DMS79 treated with DMSO at 0.1 percent for 48 hours (cell line): ENCODE measurements at regions not wholly inside any gene's neighbourhood (a gene's known extent, or its start where the extent isn't known, plus 50 kb on each side); places are given as distances from the start of the nearest gene placed in this dataset.

Experiments used
- DNase-seq: peaks from one replicate; lab custom pipeline; 2025; lab: John Stamatoyannopoulos, UW

DNA sequence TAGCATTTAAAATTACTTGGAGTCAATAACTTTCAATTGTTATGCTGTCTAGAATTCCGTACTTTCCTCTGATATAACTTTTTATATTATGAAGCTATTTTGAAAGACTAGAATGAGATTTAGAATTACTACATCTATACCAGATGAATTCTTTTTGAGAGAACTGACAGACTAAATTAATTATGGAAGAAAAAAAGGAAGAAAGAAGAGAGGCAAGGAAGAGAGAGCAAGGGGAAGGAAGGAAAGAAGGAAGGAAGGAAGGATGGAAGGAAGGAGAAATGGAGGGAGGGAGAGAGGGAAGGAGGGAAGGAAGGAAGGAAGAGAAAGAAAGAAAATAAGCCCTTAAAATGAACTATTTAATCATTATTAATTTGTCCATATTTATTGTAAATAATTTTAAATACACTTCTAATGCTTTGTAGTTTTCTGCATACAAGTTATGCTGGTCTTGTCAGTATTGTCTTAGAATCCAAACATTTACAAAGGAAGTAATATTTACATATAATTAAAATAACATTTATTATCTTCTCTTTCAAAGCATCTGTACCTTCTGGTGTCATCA lies 280.4 kb upstream of the HSF2 start:
- DNase-seq: no peak

DNA sequence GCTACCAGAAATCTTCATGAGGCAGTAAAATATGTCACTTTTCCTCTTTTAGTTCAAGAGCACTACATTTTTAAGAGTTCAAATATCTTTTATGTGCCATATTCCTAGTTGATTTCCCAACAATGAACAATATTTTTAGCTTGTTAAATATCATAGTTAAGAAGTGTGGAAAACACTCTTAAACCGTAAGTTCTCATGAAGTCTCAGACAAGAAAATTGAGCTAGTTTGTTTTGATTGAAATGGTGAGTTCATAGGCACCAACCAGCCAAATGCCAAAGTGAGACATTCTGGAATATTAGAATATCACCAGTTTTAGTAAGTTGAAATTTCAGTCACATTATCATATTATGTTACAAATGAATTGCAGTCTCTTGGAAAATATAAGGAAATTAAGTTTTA lies 277.2 kb upstream of the HSF2 start:
- no peak for DNase-seq

DNA sequence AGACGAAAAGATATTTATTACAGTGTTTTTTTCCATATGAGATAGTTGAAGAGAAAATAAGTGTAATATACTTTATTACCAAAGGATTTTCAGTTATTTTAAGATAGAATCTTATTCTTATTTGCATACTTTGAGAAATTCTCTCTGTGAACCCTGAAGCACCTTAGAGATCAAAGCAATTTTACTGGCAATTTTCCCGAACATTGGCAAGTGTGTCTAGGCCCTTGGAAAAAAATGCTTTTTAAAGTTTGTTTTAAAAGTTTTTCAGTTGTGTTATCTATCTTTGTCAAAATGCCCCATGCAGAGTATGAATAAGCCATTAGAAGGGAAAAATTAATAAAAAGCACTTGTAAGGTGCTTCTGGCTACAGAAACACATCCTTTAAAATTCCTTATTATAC lies 276.8 kb upstream of the HSF2 start:
- no peak for DNase-seq

DNA sequence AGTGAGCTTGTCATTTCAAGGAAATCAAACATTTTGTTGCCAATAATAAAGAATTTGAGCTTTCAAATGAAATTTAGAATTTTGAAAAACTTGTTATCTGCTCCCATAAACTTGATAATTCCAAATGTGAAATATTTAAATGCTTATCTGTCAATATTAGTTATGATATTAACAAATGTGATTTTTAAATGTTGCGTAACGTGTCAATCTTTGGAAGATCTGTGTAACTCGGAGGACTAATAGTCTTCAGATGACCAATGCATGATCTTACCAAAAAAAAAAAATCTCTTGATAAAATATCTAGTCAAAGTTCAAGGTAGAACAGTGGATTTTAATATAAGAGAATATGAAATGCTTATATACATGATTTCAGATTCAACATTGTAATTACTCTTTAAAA lies 274.5 kb upstream of the HSF2 start:
- no peak for DNase-seq

DNA sequence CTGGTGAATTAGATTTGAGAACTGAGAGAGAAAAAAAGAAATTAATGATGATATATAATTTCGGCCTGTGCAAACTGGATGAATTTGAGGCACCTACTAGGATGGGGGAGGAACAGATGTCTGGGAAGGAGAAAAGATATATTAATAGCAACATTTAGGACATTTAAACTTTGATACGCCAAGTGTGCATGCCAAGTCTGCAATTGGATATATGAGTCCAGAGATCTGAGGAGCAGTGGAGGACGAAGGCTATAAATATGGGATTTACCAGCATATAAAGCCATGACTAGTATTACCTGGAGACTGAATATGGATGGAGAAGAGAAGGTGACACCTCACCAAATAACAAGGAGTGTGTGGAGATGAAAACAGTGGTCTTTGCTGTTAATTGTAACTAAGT lies 272.6 kb upstream of the HSF2 start:
- no peak for DNase-seq

DNA sequence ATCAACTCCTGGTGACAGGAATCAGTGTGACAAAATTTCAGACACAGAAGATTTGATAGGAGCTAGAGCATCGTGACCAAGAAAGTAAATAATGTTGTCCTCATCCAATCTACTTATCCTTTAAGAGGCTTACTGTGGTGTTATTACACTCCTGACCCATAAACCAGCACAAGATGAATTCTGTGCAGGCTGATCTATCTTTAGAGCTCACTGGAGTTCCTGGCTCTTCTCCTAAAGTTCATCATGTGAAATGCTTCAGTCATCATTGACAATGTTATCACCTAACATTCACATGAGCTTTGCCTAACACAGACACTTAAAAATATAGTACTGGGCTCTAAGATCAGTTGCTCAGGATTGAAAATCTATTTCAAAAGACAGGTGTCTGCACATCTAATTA lies 271.0 kb upstream of the HSF2 start:
- no peak for DNase-seq

DNA sequence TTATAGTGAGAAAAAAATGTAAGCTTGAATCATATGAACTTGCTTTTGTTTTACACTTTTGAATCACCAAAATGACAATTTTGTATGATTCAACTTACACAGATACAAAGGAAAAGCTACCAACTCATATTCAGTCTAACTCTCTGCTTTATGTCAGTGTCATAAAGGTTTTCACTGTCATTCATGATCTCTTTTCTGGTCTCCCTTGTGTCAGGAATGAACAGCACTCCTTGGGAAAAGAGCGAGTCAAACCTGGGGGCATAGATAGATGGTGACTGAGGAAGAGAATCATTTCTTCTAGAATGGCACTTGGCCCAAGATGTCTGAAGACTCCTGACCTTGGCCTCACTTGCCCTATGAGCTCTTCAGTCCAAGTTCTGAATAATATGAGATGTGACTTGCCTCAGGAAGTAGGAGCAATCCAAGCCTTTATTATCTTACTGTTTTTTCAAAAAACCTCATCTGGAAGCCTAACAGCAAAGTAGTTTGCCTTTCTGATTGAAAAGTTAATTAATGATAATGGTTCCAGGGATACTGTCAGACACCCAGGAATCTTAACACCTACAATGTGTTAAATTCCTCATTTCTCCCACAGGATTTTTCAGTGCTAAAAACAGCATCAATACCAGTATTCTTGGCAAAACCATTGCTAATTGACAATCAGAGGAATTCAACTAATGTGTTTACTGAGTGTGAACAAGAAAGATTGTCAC lies 270.0 kb upstream of the HSF2 start:
- DNase-seq: no peak

DNA sequence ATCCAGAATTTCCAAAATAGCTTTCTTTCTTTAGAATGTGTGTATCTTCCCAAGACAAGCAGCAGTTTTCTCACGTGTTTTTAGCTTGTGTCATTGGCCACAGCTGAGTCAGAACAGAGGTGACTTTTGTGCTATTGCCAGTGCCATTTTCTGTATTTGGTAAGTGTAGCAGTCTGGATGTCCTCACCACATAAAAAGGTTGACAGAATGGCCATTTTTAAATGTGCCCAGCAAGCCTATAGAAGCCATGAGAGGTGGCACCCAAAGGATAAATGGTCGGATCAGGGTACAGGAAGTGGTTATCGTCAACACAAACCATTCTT lies 269.5 kb upstream of the HSF2 start:
- no peak for DNase-seq

DNA sequence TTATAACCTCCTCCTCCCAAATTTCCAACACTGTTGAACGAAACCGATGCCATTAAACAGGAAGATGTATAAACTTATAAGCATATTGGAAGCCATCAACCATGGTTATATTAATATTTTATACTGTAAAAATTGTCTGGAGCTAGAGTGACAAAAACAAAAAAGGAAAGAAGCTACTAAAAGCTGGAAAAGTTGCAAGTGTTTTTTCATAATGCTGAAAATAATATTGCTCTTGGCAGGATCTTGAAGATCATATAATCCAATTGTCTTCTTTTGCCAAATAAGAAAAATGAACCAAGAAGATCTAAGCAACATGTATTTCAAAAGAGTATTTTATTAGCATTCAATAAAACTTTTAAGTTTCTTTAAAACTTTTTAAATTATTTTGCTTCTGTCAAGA lies 268.9 kb upstream of the HSF2 start:
- no peak for DNase-seq

DNA sequence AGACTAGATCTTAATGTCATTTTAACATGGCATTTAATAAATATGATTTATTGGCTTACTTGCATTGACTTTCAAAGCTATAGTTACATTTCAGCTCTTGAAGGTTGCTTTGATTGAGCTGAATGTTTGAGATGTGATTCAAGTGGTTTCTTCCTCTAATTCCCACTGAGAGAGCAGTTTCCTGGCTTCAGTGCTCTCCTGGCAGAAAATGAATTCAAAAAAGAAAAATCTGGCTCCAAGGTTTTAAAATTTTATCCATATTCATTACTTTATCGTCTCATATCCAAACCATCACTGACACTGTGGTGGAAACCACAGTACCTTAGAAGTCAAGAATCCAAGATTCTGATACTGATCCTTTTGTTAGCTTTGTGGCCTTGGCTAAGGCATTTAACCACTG lies 263.1 kb upstream of the HSF2 start:
- no peak for DNase-seq

DNA sequence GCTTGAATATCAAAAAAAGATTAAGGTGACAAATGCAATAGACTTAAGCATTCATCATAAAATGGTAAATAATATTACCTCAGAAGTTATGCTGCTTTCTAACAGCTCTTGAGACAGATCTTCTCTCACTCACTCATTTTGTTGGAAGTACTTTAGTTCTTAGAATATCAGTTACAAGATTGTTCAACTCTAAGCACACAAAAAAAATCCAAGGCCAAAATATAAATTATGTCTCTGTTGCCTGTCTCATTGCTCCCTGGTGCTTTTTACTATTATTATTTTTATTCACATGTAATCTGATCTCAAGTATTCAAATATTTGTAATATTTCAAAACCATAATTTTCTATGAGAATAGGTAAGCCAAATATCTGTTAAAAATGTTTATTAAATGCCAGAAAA lies 259.4 kb upstream of the HSF2 start:
- DNase-seq: no peak

DNA sequence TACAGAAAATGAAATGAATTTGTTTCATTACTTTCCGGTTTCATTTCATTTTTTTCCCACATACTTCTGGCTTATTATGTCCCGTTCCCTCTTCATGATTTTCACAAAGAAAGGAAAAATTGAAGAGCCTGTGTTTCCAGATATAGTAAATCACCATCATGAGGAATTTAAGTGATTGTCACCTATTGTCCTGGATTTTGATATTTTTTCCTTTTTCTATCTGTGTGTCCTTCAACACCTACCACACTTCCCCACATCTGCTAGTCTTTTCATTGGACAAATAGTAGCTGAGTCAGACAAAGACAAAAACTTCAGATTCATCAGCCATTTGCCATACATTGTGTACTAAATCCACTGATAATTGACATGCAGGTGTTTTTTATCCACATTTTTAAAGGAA lies 258.2 kb upstream of the HSF2 start:
- DNase-seq: no peak

DNA sequence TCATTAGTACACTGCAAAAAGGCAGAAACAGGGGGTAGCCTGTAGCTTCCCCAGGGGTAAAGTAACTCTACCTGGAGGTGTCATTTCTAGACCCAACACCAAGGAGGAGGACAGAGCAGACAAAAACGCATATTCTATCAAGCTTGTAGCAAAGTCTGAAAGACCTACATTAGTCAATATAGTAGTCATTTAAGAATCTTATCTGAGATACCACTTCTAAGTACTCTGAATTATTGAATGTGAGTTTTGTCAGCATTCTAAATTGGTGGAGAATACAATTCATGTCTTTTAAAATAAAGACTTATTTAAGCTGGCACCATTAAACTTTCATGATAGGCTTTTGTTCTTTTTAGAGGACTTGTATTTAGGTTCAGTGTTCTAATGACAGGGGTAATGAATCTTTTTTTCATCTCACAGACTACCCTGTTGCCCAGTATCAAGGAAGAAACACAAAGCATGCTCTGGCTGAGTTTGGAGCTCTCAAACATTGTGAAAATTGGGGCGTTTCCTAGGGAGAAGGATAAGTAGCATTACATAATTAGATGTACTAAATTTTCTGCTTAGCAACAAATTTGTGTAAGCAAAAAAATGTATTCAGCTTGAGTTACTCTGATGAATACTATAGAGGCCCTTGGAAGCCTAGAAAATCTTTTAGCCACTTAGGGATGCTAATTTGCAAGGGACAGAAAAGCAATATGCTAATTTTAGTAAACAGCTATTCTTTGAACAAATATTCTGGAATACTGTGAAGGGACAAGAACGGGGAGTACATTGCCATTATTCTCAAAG lies 255.4 kb upstream of the HSF2 start:
- DNase-seq: no peak

DNA sequence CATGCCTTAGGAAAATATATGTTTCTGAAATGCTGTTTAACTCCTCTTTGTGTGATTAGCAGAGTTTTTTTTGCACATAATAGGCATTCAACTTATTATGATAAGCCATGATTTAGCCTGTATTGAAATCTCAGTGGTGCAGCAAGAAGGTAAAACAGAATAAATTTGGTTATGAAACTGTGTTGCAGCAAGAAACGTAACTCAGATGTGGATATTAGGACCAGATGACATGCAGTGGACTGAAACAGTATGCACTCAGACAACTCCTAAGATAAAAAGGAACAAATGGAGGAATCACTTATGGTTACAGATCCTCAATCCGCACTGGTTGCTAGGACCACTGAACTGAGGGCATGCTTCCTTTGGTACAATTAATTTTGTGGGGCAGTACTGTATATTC lies 254.2 kb upstream of the HSF2 start:
- no peak for DNase-seq

DNA sequence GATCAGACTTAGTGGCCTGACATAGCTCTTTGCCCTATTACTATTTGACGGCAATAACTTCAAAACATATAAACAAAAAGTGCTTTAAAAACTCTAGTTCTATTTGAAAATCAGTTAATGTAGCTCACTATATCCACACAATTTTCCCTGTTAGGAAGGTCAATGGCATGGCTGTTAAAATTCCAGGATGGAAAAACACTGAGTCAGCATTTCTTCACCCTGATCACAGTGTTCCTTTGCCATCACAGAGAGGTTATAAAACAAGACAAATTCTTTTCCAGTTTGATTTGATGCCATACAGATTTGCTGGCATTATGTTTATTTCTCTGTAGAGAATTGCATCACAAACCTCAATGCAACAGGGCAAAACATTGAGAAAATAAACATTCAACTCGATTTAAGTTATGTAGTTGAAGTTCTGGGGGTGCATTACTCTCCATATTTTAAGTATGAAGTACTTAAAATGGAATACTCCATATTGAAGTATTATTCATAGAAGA lies 253.7 kb upstream of the HSF2 start:
- no peak for DNase-seq

DNA sequence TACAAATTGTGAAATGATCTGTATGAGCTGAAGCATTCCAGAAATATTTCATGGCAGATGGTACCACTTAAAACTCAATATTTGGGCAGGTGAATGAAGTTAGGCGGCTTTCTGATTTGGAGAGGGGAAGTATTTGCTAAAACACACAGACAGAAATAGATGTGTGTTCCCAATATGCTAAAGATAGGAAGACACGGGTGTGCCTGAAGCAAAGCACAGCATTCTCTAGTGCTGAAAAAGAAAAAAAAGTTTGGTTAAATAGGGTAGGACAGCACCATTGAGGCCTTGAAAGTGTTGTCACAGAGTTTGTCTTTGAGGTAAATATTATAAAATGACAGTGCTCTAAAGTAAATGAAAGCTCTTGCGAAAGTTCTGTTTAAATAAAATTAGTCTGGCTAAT lies 252.2 kb upstream of the HSF2 start:
- no peak for DNase-seq

DNA sequence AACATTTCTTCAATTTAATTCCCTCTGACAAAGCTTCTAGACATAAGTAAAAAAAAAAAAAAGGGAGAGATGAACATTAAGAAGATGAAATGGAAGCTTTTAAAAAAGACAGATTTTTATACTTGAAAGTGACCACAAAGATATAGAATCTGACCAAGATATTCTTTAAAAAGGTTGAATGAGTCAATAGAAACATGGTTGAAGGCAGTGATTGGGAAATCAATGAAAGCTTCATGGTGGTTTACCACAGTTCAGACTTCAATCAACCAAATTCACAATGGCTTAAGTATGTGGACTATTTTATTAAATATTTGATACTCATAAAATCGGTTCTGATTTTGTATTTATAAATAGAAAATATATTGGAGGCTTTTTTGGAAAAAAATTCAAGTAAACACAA lies 248.4 kb upstream of the HSF2 start:
- DNase-seq: no peak

DNA sequence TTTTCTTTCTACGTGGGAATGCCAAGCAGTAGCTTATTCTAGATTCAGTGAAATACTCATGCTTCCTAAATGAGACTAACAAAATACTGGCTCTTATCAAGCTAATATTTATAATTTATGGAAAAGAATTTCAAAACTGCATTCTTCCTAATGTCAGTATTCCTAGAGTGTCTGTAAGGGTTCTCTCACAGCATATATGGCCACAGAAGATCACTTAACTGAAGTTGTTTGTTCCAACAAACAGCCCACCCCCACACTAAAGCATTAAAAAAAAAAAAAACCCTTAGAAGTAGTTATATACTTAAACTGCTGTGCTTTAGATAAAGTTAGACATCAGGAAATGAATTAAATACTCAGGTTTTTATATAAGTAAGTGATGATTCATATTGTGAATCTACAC lies 247.7 kb upstream of the HSF2 start:
- no peak for DNase-seq

DNA sequence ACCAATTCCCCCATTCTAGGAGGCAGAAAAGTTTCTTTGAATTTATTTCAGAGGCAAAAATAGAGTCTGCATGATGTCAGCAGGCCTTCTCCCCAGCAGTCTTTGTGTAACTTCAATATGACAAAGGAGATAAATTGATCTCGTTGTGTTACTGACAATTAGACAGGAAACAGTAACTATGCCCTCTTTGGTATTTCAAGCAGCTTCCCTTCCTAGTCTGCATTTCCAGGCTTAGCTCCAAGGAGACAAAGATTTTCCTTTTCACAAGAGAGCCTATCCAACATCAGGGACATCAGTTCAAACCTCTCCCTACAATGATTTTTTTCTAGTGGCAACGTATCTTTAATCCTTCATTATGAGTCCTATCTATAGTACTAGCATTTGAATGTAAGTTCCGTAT lies 245.9 kb upstream of the HSF2 start:
- DNase-seq: no peak

DNA sequence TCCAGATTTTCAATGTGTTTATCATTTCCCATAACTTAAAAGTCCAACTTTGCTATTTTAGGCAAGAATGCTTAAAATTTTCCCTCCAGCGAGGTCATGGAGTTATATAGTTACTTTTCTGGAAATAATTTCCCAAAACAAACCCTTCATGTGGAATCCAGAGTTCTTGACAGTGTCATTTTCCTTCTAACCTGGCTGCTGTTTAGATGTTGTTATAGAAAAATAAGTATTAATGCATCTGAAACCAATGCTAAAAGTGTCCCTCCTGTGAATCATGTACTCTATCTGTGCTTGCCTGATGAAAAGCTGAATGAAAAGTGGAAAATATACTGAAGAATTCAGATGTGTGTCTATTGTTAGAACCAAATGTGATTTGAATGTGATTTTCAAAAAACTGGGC lies 245.3 kb upstream of the HSF2 start:
- no peak for DNase-seq

DNA sequence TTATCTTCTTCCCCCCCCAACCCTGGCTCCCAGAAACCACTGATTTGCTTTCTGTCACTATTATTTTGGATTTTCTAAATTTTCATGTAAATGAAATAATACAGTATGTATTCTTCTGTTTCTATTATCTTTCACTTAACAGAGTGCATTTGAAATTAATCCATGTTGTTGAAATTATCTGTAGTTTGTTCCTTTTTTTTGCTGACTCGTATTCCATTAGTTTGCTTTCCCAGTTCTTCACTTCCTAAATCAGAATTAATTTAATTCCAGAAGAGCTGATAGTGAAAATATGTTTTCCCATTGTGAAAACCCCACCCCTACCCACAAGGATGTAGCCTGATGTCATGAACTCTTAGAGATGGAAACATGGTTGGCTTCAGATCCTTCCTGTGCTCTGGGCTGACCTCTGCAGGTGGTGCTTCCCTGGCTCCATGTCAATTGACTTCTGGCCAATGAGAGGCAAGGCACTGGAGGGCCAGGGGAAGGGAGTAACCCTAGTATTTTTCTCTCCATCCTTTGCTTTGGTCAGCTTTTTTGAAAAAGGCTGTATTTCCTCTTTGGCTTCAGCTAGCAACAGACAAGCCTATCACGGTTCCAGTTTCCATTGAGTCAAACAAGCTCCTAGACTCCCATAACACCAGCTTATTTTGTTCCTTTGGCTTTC lies 244.4 kb upstream of the HSF2 start:
- DNase-seq: no peak

DNA sequence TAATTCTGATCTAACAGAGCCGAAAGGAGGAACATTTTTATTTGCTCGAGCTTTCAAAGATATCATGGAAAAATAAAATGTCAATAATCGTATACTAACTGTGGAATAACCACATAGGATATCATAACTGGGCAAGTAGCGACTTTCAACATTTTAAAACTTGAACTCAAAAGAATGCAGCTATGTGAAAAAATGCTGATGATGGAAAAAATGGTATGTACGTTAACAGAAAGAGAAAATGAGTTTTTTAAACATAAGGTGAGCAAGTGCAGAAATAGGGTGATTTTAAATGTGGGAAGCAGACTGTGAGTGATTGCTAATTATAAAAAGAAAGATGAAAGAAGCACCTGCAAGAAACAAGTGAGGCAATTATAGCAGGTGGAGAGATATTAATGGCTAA lies 238.3 kb upstream of the HSF2 start:
- no peak for DNase-seq

DNA sequence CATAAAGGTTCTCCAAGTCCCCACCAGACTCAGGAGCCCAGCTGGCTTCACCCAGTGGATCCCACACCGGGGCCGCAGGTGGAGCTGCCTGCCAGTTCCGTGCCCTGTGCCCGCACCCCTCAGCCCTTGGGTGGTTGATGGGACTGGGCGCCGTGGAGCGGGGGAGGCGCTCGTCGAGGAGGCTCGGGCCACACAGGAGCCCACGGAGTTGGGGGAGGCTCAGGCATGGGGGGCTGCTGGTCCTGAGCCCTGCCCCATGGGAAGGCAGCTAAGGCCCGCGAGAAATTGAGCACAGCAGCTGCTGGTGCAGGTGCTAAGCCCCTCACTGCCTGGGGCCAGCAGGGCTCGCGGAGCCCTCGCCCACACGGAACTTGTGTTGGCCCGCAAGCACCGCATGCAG lies 234.4 kb upstream of the HSF2 start:
- DNase-seq: no peak
